ENCODE measurements at regions not wholly inside any gene's neighbourhood (a gene's known extent, or its start where the extent isn't known, plus 50 kb on each side); places are given as distances from the start of the nearest gene placed in this dataset.
"Not testable (repeated sequence)": the region's sequence is repeated elsewhere in the genome, so short reads cannot be mapped to it uniquely, and the experiment has no call there.

GRCh38 chr3:177340243-177340830 is 143.1 kb upstream of the TBL1XR1 start:
- peak; percentile 36 for DNase-seq

GRCh38 chr3:177341736-177342419 is 144.6 kb upstream of the TBL1XR1 start:
- no peak for DNase-seq

GRCh38 chr3:177343122-177343625 is 145.9 kb upstream of the TBL1XR1 start:
- no peak for DNase-seq

- peak; percentile 97 for DNase-seq
These were observed 148.0 kb upstream of the TBL1XR1 start for GRCh38 chr3:177345049-177345972.

- no peak for DNase-seq
These were observed 148.8 kb upstream of the TBL1XR1 start for GRCh38 chr3:177345973-177346503.

- no peak for DNase-seq
These were observed 149.6 kb upstream of the TBL1XR1 start for GRCh38 chr3:177346878-177347277.

- DNase-seq = no peak
These were observed 150.3 kb upstream of the TBL1XR1 start for GRCh38 chr3:177347611-177348010.

- DNase-seq = no peak
These were observed 151.7 kb upstream of the TBL1XR1 start for GRCh38 chr3:177348974-177349373.

- no peak for DNase-seq
These were observed 152.1 kb upstream of the TBL1XR1 start for GRCh38 chr3:177349384-177349783.

GRCh38 chr3:177350121-177350520 is 152.8 kb upstream of the TBL1XR1 start:
- DNase-seq = no peak

- DNase-seq = no peak
These were observed 153.9 kb upstream of the TBL1XR1 start for GRCh38 chr3:177351206-177351605.

GRCh38 chr3:177351757-177352158 is 154.5 kb upstream of the TBL1XR1 start:
- DNase-seq = no peak

GRCh38 chr3:177352424-177352823 is 155.1 kb upstream of the TBL1XR1 start:
- no peak for DNase-seq

GRCh38 chr3:177353140-177353539 is 155.9 kb upstream of the TBL1XR1 start:
- DNase-seq = no peak

- DNase-seq = not testable (repeated sequence)
These were observed 156.6 kb upstream of the TBL1XR1 start for GRCh38 chr3:177353879-177354278.

- DNase-seq = no peak
These were observed 157.2 kb upstream of the TBL1XR1 start for GRCh38 chr3:177354466-177354865.

- DNase-seq = no peak
These were observed 158.8 kb upstream of the TBL1XR1 start for GRCh38 chr3:177356113-177356512.

- DNase-seq = no peak
These were observed 159.7 kb upstream of the TBL1XR1 start for GRCh38 chr3:177356952-177357351.

GRCh38 chr3:177357352-177358090 is 160.2 kb upstream of the TBL1XR1 start:
- DNase-seq = peak; percentile 85

GRCh38 chr3:177358091-177358976 is 161.1 kb upstream of the TBL1XR1 start:
- DNase-seq = peak; percentile 78

- DNase-seq = no peak
These were observed 161.8 kb upstream of the TBL1XR1 start for GRCh38 chr3:177358977-177359592.

Data from HCEC 1CT (cell line).